ENCODE measurements at regions not wholly inside any gene's neighbourhood (a gene's known extent, or its start where the extent isn't known, plus 50 kb on each side); places are given as distances from the start of the nearest gene placed in this dataset.

GRCh38 chr12:46944771-46945170 is 119.0 kb upstream of the SLC38A4 start:
- TF ChIP-seq, protein P1, sequence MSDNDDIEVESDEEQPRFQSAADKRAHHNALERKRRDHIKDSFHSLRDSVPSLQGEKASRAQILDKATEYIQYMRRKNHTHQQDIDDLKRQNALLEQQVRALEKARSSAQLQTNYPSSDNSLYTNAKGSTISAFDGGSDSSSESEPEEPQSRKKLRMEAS (IDR thresholded peaks at IDR 0.05) = no peak
- TF ChIP-seq ZNF274 (IDR thresholded peaks at IDR 0.05; ENCODE audit: low read depth, low read length) (no peak), SP1 (IDR thresholded peaks at IDR 0.05; ENCODE audit: low read depth) (no peak), POLR2A (IDR thresholded peaks at IDR 0.05; ENCODE audit: borderline replicate concordance, extremely low read depth, insufficient read depth, insufficient read length) (no peak), FOSL1 (IDR thresholded peaks at IDR 0.05; ENCODE audit: low read depth) (no peak), EZH2 (IDR thresholded peaks at IDR 0.05) (no peak), EGR1 (IDR thresholded peaks at IDR 0.05; ENCODE audit: low read depth) (no peak), POLR2AphosphoS5 (IDR thresholded peaks at IDR 0.05; ENCODE audit: low read depth, low read length) (no peak)
- TF ChIP-seq, protein P2, sequence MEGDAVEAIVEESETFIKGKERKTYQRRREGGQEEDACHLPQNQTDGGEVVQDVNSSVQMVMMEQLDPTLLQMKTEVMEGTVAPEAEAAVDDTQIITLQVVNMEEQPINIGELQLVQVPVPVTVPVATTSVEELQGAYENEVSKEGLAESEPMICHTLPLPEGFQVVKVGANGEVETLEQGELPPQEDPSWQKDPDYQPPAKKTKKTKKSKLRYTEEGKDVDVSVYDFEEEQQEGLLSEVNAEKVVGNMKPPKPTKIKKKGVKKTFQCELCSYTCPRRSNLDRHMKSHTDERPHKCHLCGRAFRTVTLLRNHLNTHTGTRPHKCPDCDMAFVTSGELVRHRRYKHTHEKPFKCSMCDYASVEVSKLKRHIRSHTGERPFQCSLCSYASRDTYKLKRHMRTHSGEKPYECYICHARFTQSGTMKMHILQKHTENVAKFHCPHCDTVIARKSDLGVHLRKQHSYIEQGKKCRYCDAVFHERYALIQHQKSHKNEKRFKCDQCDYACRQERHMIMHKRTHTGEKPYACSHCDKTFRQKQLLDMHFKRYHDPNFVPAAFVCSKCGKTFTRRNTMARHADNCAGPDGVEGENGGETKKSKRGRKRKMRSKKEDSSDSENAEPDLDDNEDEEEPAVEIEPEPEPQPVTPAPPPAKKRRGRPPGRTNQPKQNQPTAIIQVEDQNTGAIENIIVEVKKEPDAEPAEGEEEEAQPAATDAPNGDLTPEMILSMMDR (IDR thresholded peaks at IDR 0.05 in 2 of 3, conservative IDR thresholded peaks at IDR 0.05 in 1 of 3; ENCODE audit: borderline replicate concordance in 1 of 3, insufficient read depth in 1 of 3, low read depth in 2 of 3, low read length in 2 of 3) = no peak
